Uterus (tissue), 2 donors: ENCODE measurements at regions not wholly inside any gene's neighbourhood (a gene's known extent, or its start where the extent isn't known, plus 50 kb on each side); places are given as distances from the start of the nearest gene placed in this dataset.

Experiments used
- POLR2A ChIP-seq, 2 donors: fragments of 450-650 bp; IDR thresholded peaks; one replicate each; pipeline ENCODE4 v1.6.1; 2016; ENCODE audit warnings: antibody characterized with exemption in 2 of 2, mild to moderate bottlenecking in 1 of 2, moderate library complexity in 1 of 2
- TF ChIP-seq, protein P1 (sequence below), 4 experiments: fragments of 200-600 bp in 2 of 4; fragments of 450-650 bp in 2 of 4; sonication (generic) in 2 of 4; IDR thresholded peaks; one replicate each; pipeline ENCODE4 v1.5.1; 2016 to 2019; ENCODE audit warnings: antibody characterized with exemption in 4 of 4, mild to moderate bottlenecking in 2 of 4, moderate library complexity in 1 of 4

DNA sequence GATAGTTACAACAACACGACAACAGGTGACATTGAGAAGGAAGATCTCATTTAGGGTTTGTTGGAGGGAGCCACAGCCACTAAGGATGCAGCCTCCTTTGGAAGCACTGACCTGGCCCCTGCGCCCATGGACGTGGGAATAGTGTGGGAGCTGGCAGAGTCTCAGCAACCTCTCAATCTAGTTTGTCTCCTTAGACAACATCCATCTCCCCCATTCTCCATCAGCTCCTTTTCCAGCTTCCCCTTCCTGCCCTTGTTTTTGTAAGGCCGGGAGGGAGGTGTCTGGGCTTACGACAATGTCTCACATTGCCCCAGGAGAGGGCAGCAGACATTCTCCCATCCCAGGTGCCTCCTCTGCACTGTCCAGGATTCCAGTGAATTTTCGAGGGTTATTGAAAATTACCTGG is 170.2 kb upstream of the PZP start:
- no peak for TF ChIP-seq POLR2A (IDR thresholded peaks at IDR 0.05)
- TF ChIP-seq, protein P1, sequence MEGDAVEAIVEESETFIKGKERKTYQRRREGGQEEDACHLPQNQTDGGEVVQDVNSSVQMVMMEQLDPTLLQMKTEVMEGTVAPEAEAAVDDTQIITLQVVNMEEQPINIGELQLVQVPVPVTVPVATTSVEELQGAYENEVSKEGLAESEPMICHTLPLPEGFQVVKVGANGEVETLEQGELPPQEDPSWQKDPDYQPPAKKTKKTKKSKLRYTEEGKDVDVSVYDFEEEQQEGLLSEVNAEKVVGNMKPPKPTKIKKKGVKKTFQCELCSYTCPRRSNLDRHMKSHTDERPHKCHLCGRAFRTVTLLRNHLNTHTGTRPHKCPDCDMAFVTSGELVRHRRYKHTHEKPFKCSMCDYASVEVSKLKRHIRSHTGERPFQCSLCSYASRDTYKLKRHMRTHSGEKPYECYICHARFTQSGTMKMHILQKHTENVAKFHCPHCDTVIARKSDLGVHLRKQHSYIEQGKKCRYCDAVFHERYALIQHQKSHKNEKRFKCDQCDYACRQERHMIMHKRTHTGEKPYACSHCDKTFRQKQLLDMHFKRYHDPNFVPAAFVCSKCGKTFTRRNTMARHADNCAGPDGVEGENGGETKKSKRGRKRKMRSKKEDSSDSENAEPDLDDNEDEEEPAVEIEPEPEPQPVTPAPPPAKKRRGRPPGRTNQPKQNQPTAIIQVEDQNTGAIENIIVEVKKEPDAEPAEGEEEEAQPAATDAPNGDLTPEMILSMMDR (IDR thresholded peaks at IDR 0.05), result no peak
